HepG2 (cell line): ENCODE measurements at regions not wholly inside any gene's neighbourhood (a gene's known extent, or its start where the extent isn't known, plus 50 kb on each side); places are given as distances from the start of the nearest gene placed in this dataset.
A peak's percentile ranks its signal among the peaks of the same experiment; 100 is the strongest.

Experiments
- ATAD3A ChIP-seq: sonication (generic); formaldehyde crosslinking; IDR thresholded peaks from 2 replicates; pipeline ENCODE4 v1.4.0; 2020; ENCODE audit warnings: missing genetic modification reagents
- GATA4 ChIP-seq: sonication (generic); IDR thresholded peaks from 2 replicates; pipeline ENCODE4 v1.6.1; 2016; ENCODE audit warnings: antibody characterized with exemption, low read depth, borderline replicate concordance
- HDAC6 ChIP-seq: fragments of 200-600 bp; sonication (generic); IDR thresholded peaks from 2 replicates; pipeline ENCODE4 v1.7.0; 2017; ENCODE audit warnings: mild to moderate bottlenecking, antibody characterized with exemption, low read length, low read depth
- KAT7 ChIP-seq: IDR thresholded peaks from 2 replicates; pipeline ENCODE4 v1.6.1; 2018; ENCODE audit warnings: borderline replicate concordance, missing compliant biosample characterization
- MZF1 ChIP-seq: sonication (generic); formaldehyde crosslinking; IDR thresholded peaks from 2 replicates; pipeline ENCODE4 v1.8.1; 2023; ENCODE audit warnings: mild to moderate bottlenecking, missing genetic modification reagents, borderline replicate concordance
- NAIF1 ChIP-seq: sonication (generic); formaldehyde crosslinking; IDR thresholded peaks from 2 replicates; pipeline ENCODE4 v1.5.0; 2020; ENCODE audit warnings: mild to moderate bottlenecking, missing genetic modification reagents, borderline replicate concordance
- POLR2AphosphoS5 ChIP-seq: IDR thresholded peaks from 2 replicates; pipeline ENCODE4 v1.6.1; 2012; ENCODE audit warnings: low read depth, low read length
- RNF219 ChIP-seq: sonication (generic); formaldehyde crosslinking; IDR thresholded peaks from 2 replicates; pipeline ENCODE4 v1.5.0; 2020; ENCODE audit warnings: mild to moderate bottlenecking, missing genetic modification reagents
- TFDP1 ChIP-seq: IDR thresholded peaks from 2 replicates; pipeline ENCODE4 v1.6.1; 2016; ENCODE audit warnings: missing compliant biosample characterization, missing genetic modification reagents, borderline replicate concordance
- THAP7 ChIP-seq: sonication (generic); formaldehyde crosslinking; IDR thresholded peaks from 2 replicates; pipeline ENCODE4 v1.8.1; 2023; ENCODE audit warnings: mild to moderate bottlenecking, missing genetic modification reagents
- ZBTB21 ChIP-seq: sonication (generic); formaldehyde crosslinking; IDR thresholded peaks from 2 replicates; pipeline ENCODE4 v1.4.0; 2020; ENCODE audit warnings: missing genetic modification reagents
- ZFP36 ChIP-seq: fragments of 150-350 bp; IDR thresholded peaks from 2 replicates; pipeline ENCODE4 v1.6.1; 2018; ENCODE audit warnings: borderline replicate concordance, low read length, low read depth; ENCODE audit not compliant: partially characterized antibody
- ZNF235 ChIP-seq: sonication (generic); formaldehyde crosslinking; IDR thresholded peaks from 2 replicates; pipeline ENCODE4 v1.8.1; 2023; ENCODE audit warnings: mild to moderate bottlenecking, missing genetic modification reagents, borderline replicate concordance
- ZNF337 ChIP-seq: sonication (generic); formaldehyde crosslinking; IDR thresholded peaks from 2 replicates; pipeline ENCODE4 v1.5.1; 2020; ENCODE audit warnings: missing genetic modification reagents, low read depth, mild to moderate bottlenecking, borderline replicate concordance
- ZNF609 ChIP-seq: sonication (generic); formaldehyde crosslinking; IDR thresholded peaks from 2 replicates; pipeline ENCODE4 v1.4.0; 2020; ENCODE audit warnings: mild to moderate bottlenecking, missing genetic modification reagents, borderline replicate concordance
- ZNF761 ChIP-seq: sonication (generic); formaldehyde crosslinking; conservative IDR thresholded peaks from 2 replicates; pipeline ENCODE4 v1.4.0; 2020; ENCODE audit warnings: mild to moderate bottlenecking, missing genetic modification reagents
- ZNF788 ChIP-seq: sonication (generic); formaldehyde crosslinking; IDR thresholded peaks from 2 replicates; pipeline ENCODE4 v1.5.0; 2020; ENCODE audit warnings: mild to moderate bottlenecking, missing genetic modification reagents, borderline replicate concordance
- ZNF850 ChIP-seq: sonication (generic); formaldehyde crosslinking; conservative IDR thresholded peaks from 2 replicates; pipeline ENCODE4 v1.9.0; 2021; ENCODE audit warnings: mild to moderate bottlenecking, missing genetic modification reagents

GRCh38 chr7:66535414-66536329, 93.0 kb upstream of the KCTD7 start (continued):
- TF ChIP-seq ZNF609 (CRISPR knock-in tag), result peak; percentile 74; the same call in 1 of the 2 replicates
- no peak for TF ChIP-seq ZNF850 (CRISPR knock-in tag)
- TF ChIP-seq MZF1, result no peak
- TF ChIP-seq TFDP1 (CRISPR knock-in tag), result no peak; the same call in 1 of the 2 replicates
- no peak for TF ChIP-seq HDAC6
- TF ChIP-seq ATAD3A (CRISPR knock-in tag), result no peak
- peak; percentile 73; the same call in 1 of the 2 replicates for TF ChIP-seq ZNF761 (CRISPR knock-in tag)
- TF ChIP-seq THAP7, result no peak
- no peak for TF ChIP-seq ZFP36
- TF ChIP-seq GATA4, result no peak
- no peak for TF ChIP-seq ZNF235 (CRISPR knock-in tag)
- peak; percentile 49; the same call in 1 of the 2 replicates for TF ChIP-seq KAT7 (CRISPR knock-in tag)
- TF ChIP-seq ZNF337 (CRISPR knock-in tag), result 0 out of 2 replicates have a peak, but pooled peaks have one; percentile 37
- peak; percentile 47; the same call in 1 of the 2 replicates for TF ChIP-seq ZBTB21 (CRISPR knock-in tag)
- TF ChIP-seq ZNF788 (CRISPR knock-in tag), result peak; percentile 81; the same call in 1 of the 2 replicates
- TF ChIP-seq NAIF1 (CRISPR knock-in tag), result no peak
- no peak for TF ChIP-seq POLR2AphosphoS5
- 0 out of 2 replicates have a peak, but pooled peaks have one; percentile 64 for TF ChIP-seq RNF219
